ENCODE measurements at regions not wholly inside any gene's neighbourhood (a gene's known extent, or its start where the extent isn't known, plus 50 kb on each side); places are given as distances from the start of the nearest gene placed in this dataset.
A peak's percentile ranks its signal among the peaks of the same experiment; 100 is the strongest.

- DNase-seq (ENCODE audit: low spot score) = no peak
- no peak overlapping the region for H3K27ac Mint-ChIP-seq
- H3K27me3 Mint-ChIP-seq (ENCODE audit: insufficient read depth) = peaks cover 8% of the 10 kb centered on the region
- no peaks in the 10 kb centered on the region for H3K4me1 Mint-ChIP-seq (ENCODE audit: low read depth)
- no peak overlapping the region for H3K4me3 Mint-ChIP-seq
- H3K36me3 Mint-ChIP-seq (ENCODE audit: low read depth) = peaks cover 1% of the 10 kb centered on the region
- intact Hi-C loops (cut with micrococcal nuclease) = no loop called here
- H3K9me3 Mint-ChIP-seq = peaks cover 4% of the 10 kb centered on the region
Observed at GRCh38 chr6:166877906-166878305, 78.4 kb downstream of the RNASET2 start.

GRCh38 chr6:166877349-166877748 is 79.0 kb downstream of the RNASET2 start:
- intact Hi-C loops (cut with micrococcal nuclease) = no loop called here
- no peak overlapping the region for H3K4me3 Mint-ChIP-seq
- H3K27ac Mint-ChIP-seq = no peak overlapping the region
- no peaks in the 10 kb centered on the region for H3K9me3 Mint-ChIP-seq
- H3K4me1 Mint-ChIP-seq (ENCODE audit: low read depth) = no peaks in the 10 kb centered on the region
- peaks cover 8% of the 10 kb centered on the region for H3K27me3 Mint-ChIP-seq (ENCODE audit: insufficient read depth)
- no peaks in the 10 kb centered on the region for H3K36me3 Mint-ChIP-seq (ENCODE audit: low read depth)
- DNase-seq (ENCODE audit: low spot score) = no peak

GRCh38 chr6:166872531-166873009 is 83.8 kb downstream of the RNASET2 start:
- no peak overlapping the region for H3K27ac Mint-ChIP-seq

GRCh38 chr6:166870602-166871208 is 85.6 kb downstream of the RNASET2 start:
- Mint-ChIP-seq H3K27me3 (ENCODE audit: insufficient read depth) (no peaks in the 10 kb centered on the region), H3K27ac (no peak overlapping the region), H3K4me3 (no peak overlapping the region), H3K9me3 (no peaks in the 10 kb centered on the region), H3K36me3 (ENCODE audit: low read depth) (no peaks in the 10 kb centered on the region), H3K4me1 (ENCODE audit: low read depth) (no peaks in the 10 kb centered on the region)
- DNase-seq (ENCODE audit: low spot score) = no peak
- intact Hi-C loops (cut with micrococcal nuclease) = no loop called here

More at GRCh38 chr6:166872531-166873009, 83.8 kb downstream of the RNASET2 start:
- Mint-ChIP-seq H3K4me1 (ENCODE audit: low read depth) (no peaks in the 10 kb centered on the region), H3K4me3 (no peak overlapping the region), H3K27me3 (ENCODE audit: insufficient read depth) (no peaks in the 10 kb centered on the region), H3K9me3 (no peaks in the 10 kb centered on the region), H3K36me3 (ENCODE audit: low read depth) (no peaks in the 10 kb centered on the region)
- intact Hi-C loops (cut with micrococcal nuclease) = no loop called here
- no peak for DNase-seq (ENCODE audit: low spot score)

GRCh38 chr6:166866839-166867637 is 89.3 kb downstream of the RNASET2 start:
- no peaks in the 10 kb centered on the region for H3K36me3 Mint-ChIP-seq (ENCODE audit: low read depth)
- H3K9me3 Mint-ChIP-seq = no peaks in the 10 kb centered on the region
- DNase-seq (ENCODE audit: low spot score) = no peak
- H3K27ac Mint-ChIP-seq = no peak overlapping the region
- H3K27me3 Mint-ChIP-seq (ENCODE audit: insufficient read depth) = peaks cover 14% of the 10 kb centered on the region
- intact Hi-C loops (cut with micrococcal nuclease) = no loop called here
- H3K4me1 Mint-ChIP-seq (ENCODE audit: low read depth) = peaks cover 2% of the 10 kb centered on the region
- H3K4me3 Mint-ChIP-seq = no peak overlapping the region

GRCh38 chr6:166864333-166864732 is 92.0 kb downstream of the RNASET2 start:
- peaks cover 7% of the 10 kb centered on the region for H3K4me1 Mint-ChIP-seq (ENCODE audit: low read depth)
- H3K36me3 Mint-ChIP-seq (ENCODE audit: low read depth) = no peaks in the 10 kb centered on the region
- H3K27me3 Mint-ChIP-seq (ENCODE audit: insufficient read depth) = peaks cover 32% of the 10 kb centered on the region
- intact Hi-C loops (cut with micrococcal nuclease) = loop anchor here (5.0 kb wide), 2 partner anchors 88 to 133 kb away; partner anchors contain the start of gene CEP43
- DNase-seq (ENCODE audit: low spot score) = no peak
- H3K9me3 Mint-ChIP-seq = no peaks in the 10 kb centered on the region
- no peak overlapping the region for H3K27ac Mint-ChIP-seq
- H3K4me3 Mint-ChIP-seq = no peak overlapping the region

- no peaks in the 10 kb centered on the region for H3K9me3 Mint-ChIP-seq
Observed at GRCh38 chr6:166862978-166863530, 93.3 kb downstream of the RNASET2 start.

GRCh38 chr6:166862287-166862977 is 93.9 kb downstream of the RNASET2 start:
- Mint-ChIP-seq H3K36me3 (ENCODE audit: low read depth) (no peaks in the 10 kb centered on the region), H3K27me3 (ENCODE audit: insufficient read depth) (peaks cover 34% of the 10 kb centered on the region), H3K4me1 (ENCODE audit: low read depth) (peaks cover 7% of the 10 kb centered on the region), H3K9me3 (no peaks in the 10 kb centered on the region), H3K4me3 (peak overlapping the region; percentile 80), H3K27ac (no peak overlapping the region)
- intact Hi-C loops (cut with micrococcal nuclease) = loop anchor here (2.0 to 5.0 kb wide), 4 partner anchors 28 to 135 kb away; partner anchors contain the start of gene CEP43
- DNase-seq (ENCODE audit: low spot score) = peak; percentile 9

More at GRCh38 chr6:166862978-166863530, 93.3 kb downstream of the RNASET2 start:
- intact Hi-C loops (cut with micrococcal nuclease) = loop anchor here (2.0 to 5.0 kb wide), 4 partner anchors 28 to 134 kb away; partner anchors contain the start of gene CEP43
- H3K36me3 Mint-ChIP-seq (ENCODE audit: low read depth) = no peaks in the 10 kb centered on the region
- DNase-seq (ENCODE audit: low spot score) = no peak
- no peak overlapping the region for H3K27ac Mint-ChIP-seq
- peaks cover 34% of the 10 kb centered on the region for H3K27me3 Mint-ChIP-seq (ENCODE audit: insufficient read depth)
- H3K4me1 Mint-ChIP-seq (ENCODE audit: low read depth) = peaks cover 7% of the 10 kb centered on the region
- H3K4me3 Mint-ChIP-seq = peak overlapping the region; percentile 80

- Mint-ChIP-seq H3K27ac (no peak overlapping the region), H3K27me3 (ENCODE audit: insufficient read depth) (peaks cover 34% of the 10 kb centered on the region), H3K4me1 (ENCODE audit: low read depth) (peaks cover 7% of the 10 kb centered on the region), H3K36me3 (ENCODE audit: low read depth) (no peaks in the 10 kb centered on the region), H3K4me3 (peak overlapping the region; percentile 80), H3K9me3 (no peaks in the 10 kb centered on the region)
- intact Hi-C loops (cut with micrococcal nuclease) = loop anchor here (2.0 to 5.0 kb wide), 4 partner anchors 27 to 135 kb away; partner anchors contain the start of gene CEP43
- no peak for DNase-seq (ENCODE audit: low spot score)
Observed at GRCh38 chr6:166861961-166862286, 94.4 kb downstream of the RNASET2 start.

- Mint-ChIP-seq H3K27ac (no peak overlapping the region), H3K4me1 (ENCODE audit: low read depth) (peaks cover 7% of the 10 kb centered on the region), H3K36me3 (ENCODE audit: low read depth) (no peaks in the 10 kb centered on the region), H3K9me3 (no peaks in the 10 kb centered on the region), H3K27me3 (ENCODE audit: insufficient read depth) (peaks cover 34% of the 10 kb centered on the region), H3K4me3 (peak overlapping the region; percentile 80)
- intact Hi-C loops (cut with micrococcal nuclease) = loop anchor here (5.0 kb wide), 2 partner anchors 91 to 136 kb away; partner anchors contain the start of gene CEP43
- DNase-seq (ENCODE audit: low spot score) = no peak
Observed at GRCh38 chr6:166861304-166861703, 95.0 kb downstream of the RNASET2 start.

- Mint-ChIP-seq H3K27me3 (ENCODE audit: insufficient read depth) (peaks cover 34% of the 10 kb centered on the region), H3K9me3 (no peaks in the 10 kb centered on the region), H3K36me3 (ENCODE audit: low read depth) (no peaks in the 10 kb centered on the region), H3K27ac (no peak overlapping the region), H3K4me3 (no peak overlapping the region), H3K4me1 (ENCODE audit: low read depth) (peaks cover 7% of the 10 kb centered on the region)
- intact Hi-C loops (cut with micrococcal nuclease) = loop anchor here (5.0 kb wide), 2 partner anchors 92 to 137 kb away; partner anchors contain the start of gene CEP43
- no peak for DNase-seq (ENCODE audit: low spot score)
Observed at GRCh38 chr6:166860392-166860791, 96.0 kb downstream of the RNASET2 start.

- H3K36me3 Mint-ChIP-seq (ENCODE audit: low read depth) = no peaks in the 10 kb centered on the region
- no peak overlapping the region for H3K4me3 Mint-ChIP-seq
- H3K4me1 Mint-ChIP-seq (ENCODE audit: low read depth) = no peaks in the 10 kb centered on the region
- intact Hi-C loops (cut with micrococcal nuclease) = no loop called here
- H3K9me3 Mint-ChIP-seq = no peaks in the 10 kb centered on the region
- no peak overlapping the region for H3K27ac Mint-ChIP-seq
- H3K27me3 Mint-ChIP-seq (ENCODE audit: insufficient read depth) = peaks cover 7% of the 10 kb centered on the region
- DNase-seq (ENCODE audit: low spot score) = no peak
Observed at GRCh38 chr6:166855416-166855815, 100.9 kb downstream of the RNASET2 start.

All from activated T-helper 1 cell treated with anti-CD3 and anti-CD28 coated beads, Interleukin-12 subunit alpha, Interleukin-12 subunit beta, Interleukin-2, Interleukin-4 antibody, amounts not matched to agents 30 ng/mL and 10 ng/mL and 1 ng/mL, durations not matched to agents 14 hours and 24 hours and 36 hours (primary cell).